ENCODE measurements at regions not wholly inside any gene's neighbourhood (a gene's known extent, or its start where the extent isn't known, plus 50 kb on each side); places are given as distances from the start of the nearest gene placed in this dataset.

DNA sequence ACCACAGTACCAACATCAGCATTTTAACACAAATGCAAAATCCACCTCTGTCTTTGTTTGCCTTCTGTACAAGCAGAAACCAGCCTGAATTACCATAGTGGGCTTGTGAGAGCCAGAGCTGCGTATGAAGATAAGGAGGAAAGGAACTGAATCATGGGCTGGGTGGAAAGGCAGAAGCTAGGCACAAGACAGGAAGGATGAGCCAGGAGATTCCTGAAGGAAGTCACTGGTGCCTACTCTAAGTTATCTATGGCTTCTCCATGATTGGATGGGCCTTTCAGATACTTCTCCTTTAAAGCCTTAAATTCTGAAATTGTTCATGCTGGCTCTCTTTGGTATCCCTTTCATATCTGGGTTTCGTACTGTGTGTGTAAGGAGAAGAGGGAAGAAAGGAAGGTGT, 140.6 kb downstream of the LCA5 start:
- DNase-seq (ENCODE audit: low spot score) = no peak
- TF ChIP-seq, protein P1, sequence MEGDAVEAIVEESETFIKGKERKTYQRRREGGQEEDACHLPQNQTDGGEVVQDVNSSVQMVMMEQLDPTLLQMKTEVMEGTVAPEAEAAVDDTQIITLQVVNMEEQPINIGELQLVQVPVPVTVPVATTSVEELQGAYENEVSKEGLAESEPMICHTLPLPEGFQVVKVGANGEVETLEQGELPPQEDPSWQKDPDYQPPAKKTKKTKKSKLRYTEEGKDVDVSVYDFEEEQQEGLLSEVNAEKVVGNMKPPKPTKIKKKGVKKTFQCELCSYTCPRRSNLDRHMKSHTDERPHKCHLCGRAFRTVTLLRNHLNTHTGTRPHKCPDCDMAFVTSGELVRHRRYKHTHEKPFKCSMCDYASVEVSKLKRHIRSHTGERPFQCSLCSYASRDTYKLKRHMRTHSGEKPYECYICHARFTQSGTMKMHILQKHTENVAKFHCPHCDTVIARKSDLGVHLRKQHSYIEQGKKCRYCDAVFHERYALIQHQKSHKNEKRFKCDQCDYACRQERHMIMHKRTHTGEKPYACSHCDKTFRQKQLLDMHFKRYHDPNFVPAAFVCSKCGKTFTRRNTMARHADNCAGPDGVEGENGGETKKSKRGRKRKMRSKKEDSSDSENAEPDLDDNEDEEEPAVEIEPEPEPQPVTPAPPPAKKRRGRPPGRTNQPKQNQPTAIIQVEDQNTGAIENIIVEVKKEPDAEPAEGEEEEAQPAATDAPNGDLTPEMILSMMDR (IDR thresholded peaks at IDR 0.05) = no peak
- no peak for ATAC-seq (ENCODE audit: low FRiP score)

DNA sequence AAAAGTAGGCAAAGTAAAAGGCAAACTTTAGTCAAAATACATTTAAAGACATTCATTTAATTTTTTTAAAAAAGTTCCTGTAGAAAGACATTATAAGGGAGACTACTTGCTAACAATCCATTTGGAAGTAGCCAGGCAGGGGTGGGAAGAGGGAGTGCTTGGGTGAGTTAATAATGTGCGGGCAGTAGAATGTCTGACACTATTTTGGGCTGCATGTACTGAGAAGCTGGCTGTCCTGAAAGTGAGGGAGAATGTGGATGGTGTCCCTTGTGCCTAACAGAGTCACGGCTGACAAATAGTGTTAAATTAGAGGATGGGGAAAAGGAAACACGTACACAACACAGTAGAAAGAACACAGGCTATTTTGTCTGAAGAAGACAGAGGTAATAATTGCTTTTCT, 142.5 kb downstream of the LCA5 start:
- no peak for ATAC-seq (ENCODE audit: low FRiP score)
- TF ChIP-seq, protein P1 (IDR thresholded peaks at IDR 0.05) = no peak
- DNase-seq (ENCODE audit: low spot score) = no peak

- DNase-seq (ENCODE audit: low spot score) (no peak), ATAC-seq (ENCODE audit: low FRiP score) (no peak)
- TF ChIP-seq, protein P1 (IDR thresholded peaks at IDR 0.05) = no peak
These were observed 145.1 kb downstream of the LCA5 start for GRCh38 chr6:79392094-79392493.

DNA sequence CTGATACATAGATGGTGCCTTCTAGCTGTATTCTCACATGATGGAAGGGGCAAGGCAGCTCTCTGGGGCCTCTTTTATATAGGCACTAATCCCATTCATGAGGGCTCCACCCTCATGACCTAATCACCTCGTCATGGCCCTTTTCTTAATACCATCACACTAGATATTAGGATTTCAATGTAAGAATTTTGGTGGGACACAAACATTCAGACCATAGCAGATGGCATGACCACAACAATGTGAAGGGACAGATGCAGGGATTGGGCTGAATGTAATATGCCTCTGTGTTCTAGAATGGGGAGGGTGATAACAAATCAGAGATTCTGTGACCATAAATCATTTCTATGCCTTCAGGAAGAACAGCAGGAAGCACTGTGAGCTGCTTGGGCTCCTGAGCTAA, 145.8 kb downstream of the LCA5 start:
- ATAC-seq (ENCODE audit: low FRiP score) = no peak
- TF ChIP-seq, protein P1 (IDR thresholded peaks at IDR 0.05) = no peak
- no peak for DNase-seq (ENCODE audit: low spot score)

DNA sequence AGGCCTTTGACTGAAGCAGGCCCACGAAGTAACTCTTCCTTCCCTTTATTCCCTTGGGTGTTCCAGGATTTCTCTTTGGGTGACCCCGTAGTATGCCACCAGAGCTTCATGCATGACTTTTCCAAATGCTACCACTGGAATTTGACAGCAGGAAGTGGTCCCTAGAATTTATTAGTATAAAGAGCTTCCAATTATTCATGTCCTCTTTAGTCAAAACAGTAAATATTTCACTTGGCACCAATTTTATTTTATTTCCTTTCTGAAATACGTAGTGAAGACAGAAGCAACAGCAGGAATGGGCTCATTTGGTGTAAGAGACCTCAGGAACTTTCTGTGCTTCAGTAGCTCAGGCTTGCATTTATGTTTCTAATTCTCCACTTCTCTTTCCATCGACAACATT, 151.3 kb downstream of the LCA5 start:
- TF ChIP-seq, protein P1 (IDR thresholded peaks at IDR 0.05) = no peak
- DNase-seq (ENCODE audit: low spot score) (no peak), ATAC-seq (ENCODE audit: low FRiP score) (no peak)

DNA sequence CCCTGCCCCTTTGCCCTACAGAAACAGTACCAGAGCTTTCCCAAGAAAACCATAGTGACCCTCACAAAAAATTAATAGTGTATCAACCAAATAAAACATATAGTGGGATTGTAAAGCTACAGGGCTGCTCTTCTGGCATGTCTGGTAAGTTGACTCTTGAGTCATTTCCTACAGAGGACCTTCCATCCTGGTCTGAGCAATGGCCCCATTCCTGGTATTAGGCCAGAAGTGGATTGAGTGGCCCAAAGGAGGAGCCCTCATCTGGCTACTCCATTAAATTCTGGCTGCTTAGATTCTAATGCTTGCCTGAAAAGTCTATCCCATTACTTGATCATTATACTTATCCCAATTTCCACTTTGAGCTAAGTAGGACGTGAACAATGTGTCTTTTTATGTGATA, 150.9 kb upstream of the HMGN3 start:
- no peak for DNase-seq (ENCODE audit: low spot score)
- TF ChIP-seq, protein P1 (IDR thresholded peaks at IDR 0.05) = no peak
- no peak for ATAC-seq (ENCODE audit: low FRiP score)

- no peak for ATAC-seq (ENCODE audit: low FRiP score)
- DNase-seq (ENCODE audit: low spot score) = no peak
- TF ChIP-seq, protein P1 (IDR thresholded peaks at IDR 0.05) = no peak
These were observed 150.4 kb upstream of the HMGN3 start for GRCh38 chr6:79384845-79385244.
